Loucy (cell line): ENCODE measurements at regions not wholly inside any gene's neighbourhood (a gene's known extent, or its start where the extent isn't known, plus 50 kb on each side); places are given as distances from the start of the nearest gene placed in this dataset.

ENCODE experiments used
- CTCF ChIP-seq: fragments of 200-600 bp; sonication (generic); conservative IDR thresholded peaks from 2 replicates; pipeline ENCODE4 v1.5.1; 2014; ENCODE audit warnings: mild to moderate bottlenecking, antibody characterized with exemption, low read length
- EZH2phosphoT487 ChIP-seq: fragments of 200-600 bp; IDR thresholded peaks from 2 replicates; pipeline ENCODE4 v1.6.1; 2018; ENCODE audit warnings: antibody characterized with exemption, mild to moderate bottlenecking, moderate library complexity, borderline replicate concordance

- TF ChIP-seq CTCF = no peak
- TF ChIP-seq EZH2phosphoT487 = no peak
Observed at GRCh38 chr1:168490306-168490705, 53.5 kb downstream of the XCL2 start.
